Naive thymus-derived CD8-positive, alpha-beta T cell (primary cell): ENCODE measurements at regions not wholly inside any gene's neighbourhood (a gene's known extent, or its start where the extent isn't known, plus 50 kb on each side); places are given as distances from the start of the nearest gene placed in this dataset.

Experiments
- ATAC-seq, 2 donors: fragments of 150-1000 bp; cut with Tn5 transposase in 1 of 2; sonication (Bioruptor Pico), chemical (Tn5 transposase) in 1 of 2; 1 replicate in 1 of 2; 2 replicates in 1 of 2; pipeline ENCODE4 v1.10.0; 2021; ENCODE audit warnings: mild to moderate bottlenecking in 2 of 2, moderate library complexity in 2 of 2
- POLR2A ChIA-PET: fragments of 350-600 bp; sonication (Branson Sonifier 250); formaldehyde crosslinking; loops from one replicate; lab custom pipeline; 2021; ENCODE audit warnings: antibody characterized with exemption; lab: Charles Lee
- DNase-seq, 10 donors: peaks; one replicate each; pipeline versions ENCODE4 v3.0.0 to v3.0.0-alpha.2; 2020 to 2022
- H3K27ac Mint-ChIP-seq, 10 donors: one replicate each; pipeline ENCODE4 v1.8.0; 2020 to 2022; ENCODE audit warnings: mild to moderate bottlenecking in 10 of 10, mixed read lengths in 10 of 10, moderate library complexity in 4 of 10, inconsistent platforms in 1 of 10
- H3K27me3 Mint-ChIP-seq, 5 donors: one replicate each; pipeline ENCODE4 v1.8.0; 2021 to 2022; ENCODE audit warnings: mixed read lengths in 5 of 5
- H3K36me3 Mint-ChIP-seq, 3 donors: one replicate each; pipeline ENCODE4 v1.8.0; 2020 to 2022; ENCODE audit warnings: mixed read lengths in 3 of 3, mild to moderate bottlenecking in 2 of 3, inconsistent platforms in 1 of 3
- H3K4me1 Mint-ChIP-seq, 4 donors: one replicate each; pipeline ENCODE4 v1.8.0; 2021 to 2022; ENCODE audit warnings: mixed read lengths in 4 of 4
- H3K4me3 Mint-ChIP-seq, 10 donors: one replicate each; pipeline ENCODE4 v1.8.0; 2020 to 2022; ENCODE audit warnings: mild to moderate bottlenecking in 10 of 10, mixed read lengths in 10 of 10, moderate library complexity in 6 of 10, inconsistent platforms in 1 of 10
- H3K9me3 Mint-ChIP-seq, 9 donors: one replicate each; pipeline ENCODE4 v1.8.0; 2020 to 2022; ENCODE audit warnings: mixed read lengths in 9 of 9, mild to moderate bottlenecking in 3 of 9, inconsistent platforms in 1 of 9, moderate library complexity in 1 of 9

DNA sequence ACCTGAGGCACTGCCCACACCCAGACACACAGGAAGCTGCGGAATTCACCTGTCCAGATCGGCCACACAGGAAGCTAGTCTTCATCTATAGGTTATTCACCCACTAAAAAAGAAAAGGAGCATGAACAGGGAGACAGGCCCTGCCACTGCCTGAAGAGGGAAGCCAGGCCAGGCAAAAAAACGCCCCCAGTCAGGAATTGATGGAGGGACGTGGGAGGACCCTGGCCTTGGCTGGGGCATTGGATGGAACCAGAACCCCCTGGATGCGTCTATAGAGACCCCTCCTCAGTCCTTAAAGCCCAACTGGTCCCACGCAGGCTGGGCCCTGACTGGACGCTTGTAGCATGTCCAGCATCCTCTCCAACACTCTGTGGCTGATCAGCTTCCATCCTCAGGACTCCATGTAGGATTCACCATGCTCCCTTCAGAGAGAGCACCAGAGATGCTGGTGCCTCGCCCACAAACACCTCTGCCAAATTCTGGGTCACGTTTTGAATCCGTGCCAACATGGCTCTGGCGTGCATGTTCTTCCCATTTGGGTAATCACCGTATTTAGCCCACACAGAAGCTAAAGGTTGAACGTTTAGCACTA lies 259.3 kb upstream of the TCERG1L start:
- no peak overlapping the region for H3K27ac Mint-ChIP-seq
- no peak overlapping the region for H3K4me3 Mint-ChIP-seq
- no peaks in the 10 kb centered on the region for H3K36me3 Mint-ChIP-seq
- peaks cover 0 to 9% (median 3%) of the 10 kb centered on the region in 9 donors for H3K9me3 Mint-ChIP-seq
- ATAC-seq (no peak), DNase-seq (no peak)
- POLR2A ChIA-PET = no interaction called here
- H3K4me1 Mint-ChIP-seq = no peaks in the 10 kb centered on the region
- H3K27me3 Mint-ChIP-seq = peaks cover 0 to 10% (median 0%) of the 10 kb centered on the region in 5 donors

DNA sequence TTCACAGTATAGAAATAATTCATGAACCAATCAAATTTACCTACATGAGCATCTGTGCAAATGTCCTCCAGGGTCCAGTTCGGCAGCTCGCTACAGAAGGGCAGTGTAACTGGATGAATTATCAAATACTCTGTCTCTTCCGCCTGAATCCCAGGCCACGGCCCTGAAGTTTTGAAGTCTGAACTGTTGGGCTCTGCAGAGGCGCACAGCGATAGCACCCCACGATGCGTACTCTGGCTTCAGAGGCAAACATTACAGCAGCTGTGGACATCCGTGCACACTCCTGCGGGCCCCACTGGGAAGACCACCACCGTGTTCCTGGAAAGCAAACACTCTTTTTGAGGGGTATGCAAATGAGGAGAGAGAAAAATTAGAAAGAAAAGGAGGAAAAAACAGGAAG lies 259.8 kb upstream of the TCERG1L start:
- Mint-ChIP-seq H3K27me3 (peaks cover 0 to 10% (median 0%) of the 10 kb centered on the region in 5 donors), H3K36me3 (no peaks in the 10 kb centered on the region)

DNA sequence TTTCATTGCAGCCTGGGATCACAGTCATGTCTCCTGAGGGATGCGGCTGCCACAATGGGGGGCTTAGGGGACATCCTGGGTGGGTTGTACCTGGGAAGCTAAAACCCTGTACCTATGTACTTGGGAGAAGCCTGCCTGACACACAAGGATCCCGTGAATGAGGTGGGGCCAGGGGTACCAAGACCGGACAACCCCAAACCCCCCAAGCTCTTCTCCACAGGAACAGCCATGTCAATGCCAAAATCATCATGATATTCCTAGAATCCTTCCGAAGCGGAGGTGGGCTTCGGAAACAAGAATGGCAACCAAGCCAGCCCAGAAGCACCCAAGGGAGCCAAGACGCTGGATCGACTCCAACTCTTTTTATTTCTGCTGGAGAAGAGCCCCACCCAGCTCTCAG lies 260.3 kb upstream of the TCERG1L start:
- no peak for ATAC-seq
- H3K4me1 Mint-ChIP-seq = no peaks in the 10 kb centered on the region
- H3K9me3 Mint-ChIP-seq = peaks cover 0 to 2% (median 0%) of the 10 kb centered on the region in 9 donors
- H3K27me3 Mint-ChIP-seq = peaks cover 0 to 10% (median 0%) of the 10 kb centered on the region in 5 donors
- POLR2A ChIA-PET = no interaction called here
- DNase-seq = no peak
- H3K4me3 Mint-ChIP-seq = no peak overlapping the region
- no peaks in the 10 kb centered on the region for H3K36me3 Mint-ChIP-seq
- H3K27ac Mint-ChIP-seq = no peak overlapping the region

More for the DNA sequence above, 259.8 kb upstream of the TCERG1L start:
- no peak for DNase-seq
- POLR2A ChIA-PET = no interaction called here
- Mint-ChIP-seq H3K4me1 (no peaks in the 10 kb centered on the region), H3K9me3 (peaks cover 0 to 3% (median 0%) of the 10 kb centered on the region in 9 donors), H3K27ac (no peak overlapping the region), H3K4me3 (no peak overlapping the region)
- ATAC-seq = no peak

DNA sequence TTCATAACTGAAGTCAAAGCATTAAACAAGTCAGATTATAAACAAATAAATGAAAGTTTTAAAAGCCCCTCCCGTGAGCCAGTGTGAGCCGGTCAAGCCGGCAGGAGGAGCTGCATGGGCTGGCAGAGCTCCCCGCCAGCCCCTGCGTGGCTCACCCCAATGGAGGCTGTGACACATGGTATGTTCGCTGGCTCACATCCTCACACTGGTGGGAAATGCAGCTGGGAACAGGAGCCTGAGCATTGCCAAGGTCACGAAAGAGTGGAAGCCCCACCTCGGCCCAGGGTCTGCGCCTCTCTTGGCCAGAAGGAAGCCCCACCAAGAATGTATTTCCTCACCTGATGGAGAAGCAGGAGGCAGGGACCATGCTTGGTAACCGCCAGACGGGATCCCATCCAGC lies 261.7 kb upstream of the TCERG1L start:
- peaks cover 0 to 4% (median 0%) of the 10 kb centered on the region in 5 donors for H3K27me3 Mint-ChIP-seq
- POLR2A ChIA-PET = no interaction called here
- no peaks in the 10 kb centered on the region for H3K36me3 Mint-ChIP-seq
- H3K4me1 Mint-ChIP-seq = no peaks in the 10 kb centered on the region
- H3K4me3 Mint-ChIP-seq = no peak overlapping the region
- DNase-seq = no peak
- H3K9me3 Mint-ChIP-seq = no peaks in the 10 kb centered on the region
- ATAC-seq = no peak
- H3K27ac Mint-ChIP-seq = no peak overlapping the region

DNA sequence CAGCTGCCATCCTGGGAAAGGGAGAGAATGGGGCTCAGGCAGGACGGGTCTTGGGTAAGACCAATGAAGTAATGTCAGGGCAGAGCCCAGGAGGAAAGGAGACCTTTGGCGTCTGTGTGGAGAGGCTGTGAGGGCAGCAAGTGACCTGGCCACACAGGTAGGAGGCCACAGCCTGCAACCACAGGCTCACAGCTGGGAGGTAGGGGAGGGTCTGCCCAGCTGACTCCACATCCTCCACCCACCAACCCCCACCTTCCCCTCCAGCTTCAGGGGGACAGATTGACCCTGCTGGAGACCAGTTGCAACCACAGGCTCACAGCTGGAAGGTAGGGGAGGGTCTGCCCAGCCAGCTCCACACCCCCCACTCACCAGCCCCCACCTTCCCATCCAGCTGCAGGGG lies 262.2 kb upstream of the TCERG1L start:
- no peaks in the 10 kb centered on the region for H3K36me3 Mint-ChIP-seq
- no peak overlapping the region for H3K27ac Mint-ChIP-seq
- H3K4me1 Mint-ChIP-seq = no peaks in the 10 kb centered on the region
- DNase-seq (no peak), ATAC-seq (no peak)
- H3K27me3 Mint-ChIP-seq = no peaks in the 10 kb centered on the region
- no peaks in the 10 kb centered on the region for H3K9me3 Mint-ChIP-seq
- H3K4me3 Mint-ChIP-seq = no peak overlapping the region
- POLR2A ChIA-PET = no interaction called here

DNA sequence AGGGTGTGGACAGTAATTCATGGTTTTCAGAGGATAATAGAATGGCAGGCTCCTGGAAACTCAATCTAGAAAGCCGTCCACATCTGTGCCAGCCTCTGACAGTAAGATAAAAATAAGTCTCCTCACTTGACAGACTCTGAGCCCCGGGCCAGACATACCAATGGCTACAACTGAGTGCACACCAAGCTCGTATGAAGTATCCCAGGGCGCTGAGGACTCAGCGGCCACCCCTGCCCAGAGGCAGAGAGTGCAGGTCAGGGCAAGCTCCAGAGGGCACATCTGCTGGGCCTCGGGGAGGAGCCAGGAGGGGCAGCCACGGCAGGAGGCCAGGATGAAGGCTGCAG lies 262.8 kb upstream of the TCERG1L start:
- Mint-ChIP-seq H3K4me1 (no peaks in the 10 kb centered on the region), H3K27ac (no peak overlapping the region)
- DNase-seq = no peak

DNA sequence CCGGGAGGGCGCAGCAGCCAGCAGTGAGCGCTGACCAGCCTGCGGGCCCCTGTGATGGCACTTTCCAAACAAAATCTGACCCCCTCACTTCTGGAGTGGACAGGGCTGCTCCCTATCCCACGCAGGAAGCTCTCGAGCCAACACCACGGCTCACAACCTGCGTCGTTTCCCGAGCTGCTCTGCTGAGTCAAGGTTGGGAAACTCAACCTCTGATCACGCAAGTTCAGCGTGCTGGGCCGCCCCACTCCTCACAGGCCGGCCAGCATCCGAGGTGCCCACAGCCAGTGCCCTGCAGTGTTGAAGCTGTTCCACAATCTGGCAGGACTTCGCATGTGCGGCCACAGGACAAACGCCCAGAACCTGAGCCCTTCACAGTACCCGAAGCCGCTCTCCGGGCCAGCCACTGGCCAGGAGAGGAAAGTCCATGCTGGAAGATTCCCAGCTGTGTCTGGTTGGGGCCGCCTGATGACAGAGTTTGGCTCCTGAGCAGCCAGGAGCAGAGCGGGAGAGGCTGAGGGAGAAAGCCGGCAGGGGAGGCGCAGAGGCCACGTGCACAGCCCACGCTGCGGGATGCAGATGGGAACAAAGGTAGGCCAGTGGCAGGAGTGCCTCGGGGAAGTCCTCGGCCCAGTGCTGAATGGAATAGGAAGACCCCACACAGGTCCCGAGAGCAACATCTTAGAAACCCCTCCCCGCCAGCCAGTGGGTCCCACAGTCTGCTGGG lies 263.3 kb upstream of the TCERG1L start:
- no peaks in the 10 kb centered on the region for H3K36me3 Mint-ChIP-seq
- ATAC-seq (no peak), DNase-seq (no peak)
- H3K9me3 Mint-ChIP-seq = no peaks in the 10 kb centered on the region
- H3K4me3 Mint-ChIP-seq = no peak overlapping the region
- no peaks in the 10 kb centered on the region for H3K27me3 Mint-ChIP-seq
- no peaks in the 10 kb centered on the region for H3K4me1 Mint-ChIP-seq
- H3K27ac Mint-ChIP-seq = no peak overlapping the region
- POLR2A ChIA-PET = no interaction called here

More for the DNA sequence above, 262.8 kb upstream of the TCERG1L start:
- POLR2A ChIA-PET = no interaction called here
- Mint-ChIP-seq H3K9me3 (no peaks in the 10 kb centered on the region), H3K4me3 (no peak overlapping the region), H3K36me3 (no peaks in the 10 kb centered on the region), H3K27me3 (no peaks in the 10 kb centered on the region)
- no peak for ATAC-seq

DNA sequence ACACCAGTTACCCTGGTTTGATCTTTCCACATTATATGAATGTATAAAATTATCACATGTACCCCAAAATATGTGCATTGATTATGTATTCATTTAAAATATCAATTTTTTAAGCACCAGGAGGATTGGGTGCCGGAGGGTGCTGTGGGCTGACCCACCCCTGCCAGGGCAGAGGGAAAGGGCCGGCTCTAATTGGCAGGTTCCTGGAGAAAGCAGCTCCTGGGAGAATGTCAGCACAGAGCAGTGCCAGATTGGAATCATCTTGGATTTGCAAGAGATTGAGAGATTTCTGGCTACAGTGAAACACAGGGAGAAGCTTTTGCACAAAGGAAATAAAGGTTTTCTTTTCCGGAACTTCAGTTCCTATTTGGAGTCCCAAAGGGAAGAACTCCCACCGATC lies 264.4 kb upstream of the TCERG1L start:
- POLR2A ChIA-PET = no interaction called here
- Mint-ChIP-seq H3K36me3 (no peaks in the 10 kb centered on the region), H3K27me3 (no peaks in the 10 kb centered on the region), H3K4me1 (no peaks in the 10 kb centered on the region), H3K9me3 (no peaks in the 10 kb centered on the region), H3K4me3 (no peak overlapping the region), H3K27ac (no peak overlapping the region)
- DNase-seq = no peak
- no peak for ATAC-seq

DNA sequence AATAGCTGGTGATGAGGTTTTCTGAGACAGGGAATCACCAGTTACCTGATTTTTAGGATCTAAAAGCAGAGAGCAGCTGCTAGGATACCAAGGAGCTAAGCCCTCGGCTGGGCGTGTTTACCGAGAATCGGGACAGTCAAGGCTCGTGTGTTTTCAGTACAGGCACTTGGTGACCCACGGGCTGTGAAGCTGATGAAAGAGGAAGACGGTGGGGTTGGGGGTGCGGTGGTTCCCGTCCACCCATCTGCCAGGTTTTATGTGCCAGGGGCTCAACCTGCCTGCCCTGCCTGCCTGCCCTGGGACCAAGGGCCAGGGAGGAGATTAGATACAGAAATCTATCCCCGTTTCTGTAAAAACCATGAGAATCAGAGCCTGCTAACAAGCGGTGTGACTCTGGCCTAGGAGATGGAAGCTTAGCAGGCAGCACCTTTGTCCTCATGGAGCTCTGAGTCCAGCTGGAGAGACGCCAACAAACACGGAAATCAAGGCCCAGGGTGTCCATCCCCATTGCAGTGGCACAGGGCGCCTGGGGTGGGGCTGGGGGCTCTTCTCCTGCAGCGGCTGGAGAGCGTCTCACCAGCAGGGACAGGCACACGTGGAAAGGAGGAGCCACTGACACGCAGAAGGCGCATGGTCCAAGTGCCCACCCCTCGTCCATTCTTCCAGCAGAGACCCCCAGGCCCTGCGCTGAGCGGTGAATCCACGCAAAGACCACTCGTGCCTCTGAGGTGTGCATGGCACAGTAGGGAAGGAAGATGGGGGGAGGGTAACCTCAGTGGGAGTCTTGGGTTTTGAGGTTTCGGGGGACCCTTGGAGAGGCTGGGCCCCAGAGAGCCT lies 265.0 kb upstream of the TCERG1L start:
- H3K36me3 Mint-ChIP-seq = no peaks in the 10 kb centered on the region
- POLR2A ChIA-PET = no interaction called here
- H3K27ac Mint-ChIP-seq = no peak overlapping the region
- H3K4me3 Mint-ChIP-seq = no peak overlapping the region
- H3K27me3 Mint-ChIP-seq = no peaks in the 10 kb centered on the region
- H3K9me3 Mint-ChIP-seq = no peaks in the 10 kb centered on the region
- ATAC-seq (no peak), DNase-seq (no peak)
- no peaks in the 10 kb centered on the region for H3K4me1 Mint-ChIP-seq

DNA sequence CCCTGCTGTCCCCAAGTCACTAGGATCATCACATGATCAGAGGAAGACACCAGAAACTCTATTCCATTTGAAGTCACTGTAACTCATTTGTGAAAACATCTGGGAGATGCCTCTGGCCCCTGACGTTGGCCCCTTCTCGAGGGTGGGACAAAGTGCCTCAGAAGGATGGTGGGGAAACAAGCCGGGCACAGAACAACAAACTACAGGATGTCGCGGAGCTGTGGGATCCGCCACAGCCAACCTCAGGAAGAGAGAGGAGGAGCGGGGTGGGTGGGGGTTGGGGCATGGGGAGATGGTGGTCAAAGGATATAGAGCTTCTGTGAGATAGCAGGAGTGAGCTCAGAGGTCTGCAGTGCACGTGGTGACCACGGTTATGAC lies 265.6 kb upstream of the TCERG1L start:
- H3K9me3 Mint-ChIP-seq = no peaks in the 10 kb centered on the region
- ATAC-seq = no peak
- POLR2A ChIA-PET = no interaction called here
- no peaks in the 10 kb centered on the region for H3K27me3 Mint-ChIP-seq
- no peak overlapping the region for H3K4me3 Mint-ChIP-seq
- H3K4me1 Mint-ChIP-seq = no peaks in the 10 kb centered on the region
- no peak for DNase-seq
- H3K27ac Mint-ChIP-seq = no peak overlapping the region
- H3K36me3 Mint-ChIP-seq = no peaks in the 10 kb centered on the region

DNA sequence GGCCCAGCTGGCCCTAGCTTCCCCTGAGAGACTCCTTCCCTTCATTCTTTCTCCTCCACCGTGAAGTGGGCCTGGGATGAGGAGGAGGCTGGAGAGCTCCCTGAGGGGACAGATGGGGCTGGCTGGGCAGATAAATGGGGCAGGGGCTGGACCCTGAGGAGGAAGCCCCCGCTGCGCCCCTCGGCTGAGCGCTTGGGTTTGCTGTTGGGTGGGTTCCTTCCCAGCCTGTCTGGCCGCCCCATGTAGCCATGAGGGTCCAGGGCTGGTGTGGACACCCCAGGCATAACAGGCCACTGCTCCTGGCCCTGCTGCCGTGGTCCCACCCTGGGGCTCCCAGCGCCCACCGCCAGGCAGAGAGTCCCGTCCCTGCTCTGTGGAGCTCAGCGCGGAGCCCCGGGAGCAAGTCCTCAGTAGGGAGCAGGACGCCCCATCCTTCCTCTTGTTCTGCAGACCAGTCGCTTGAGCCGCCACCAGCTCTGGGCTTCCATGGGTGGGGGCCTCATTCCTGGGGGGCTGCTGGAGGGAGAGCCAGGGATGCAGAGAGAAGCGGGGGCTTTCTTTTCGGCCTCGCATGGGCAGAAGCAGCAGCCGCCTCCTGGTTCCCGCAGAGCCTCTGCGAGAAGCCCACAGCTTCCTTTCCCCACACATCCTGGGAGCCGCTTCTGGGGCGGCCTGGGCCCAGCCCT lies 266.4 kb upstream of the TCERG1L start:
- POLR2A ChIA-PET = no interaction called here
- no peak for DNase-seq
- Mint-ChIP-seq H3K4me1 (no peaks in the 10 kb centered on the region), H3K27me3 (peaks cover 0 to 2% (median 0%) of the 10 kb centered on the region in 5 donors), H3K27ac (no peak overlapping the region), H3K36me3 (no peaks in the 10 kb centered on the region), H3K9me3 (no peaks in the 10 kb centered on the region), H3K4me3 (no peak overlapping the region)
- ATAC-seq = no peak

DNA sequence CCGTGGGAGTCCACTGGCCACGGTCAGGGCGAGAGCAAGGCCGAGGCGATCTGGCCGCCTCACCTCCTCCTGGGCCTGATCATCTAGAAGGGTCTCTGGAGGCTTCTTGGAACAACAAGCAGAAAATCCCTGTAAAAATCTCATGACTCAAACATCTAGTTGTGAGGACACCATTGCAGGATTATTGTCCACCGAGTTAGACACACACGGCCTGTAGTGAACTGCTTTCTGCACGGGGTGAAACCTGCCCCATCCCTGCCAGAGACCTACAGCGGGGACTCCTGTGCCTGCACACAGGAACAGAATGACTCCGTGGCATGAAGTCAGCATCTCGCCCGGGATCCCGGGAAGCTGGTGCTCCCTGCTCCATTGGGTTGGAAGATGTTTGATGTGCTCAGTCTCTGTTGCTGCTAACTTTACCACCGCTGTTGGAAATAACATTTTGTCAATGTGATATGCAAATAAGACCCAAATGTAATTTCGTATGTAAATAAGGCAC lies 267.0 kb upstream of the TCERG1L start:
- no peak overlapping the region for H3K4me3 Mint-ChIP-seq
- DNase-seq (no peak), ATAC-seq (no peak)
- H3K27ac Mint-ChIP-seq = no peak overlapping the region
- peaks cover 0 to 2% (median 0%) of the 10 kb centered on the region in 5 donors for H3K27me3 Mint-ChIP-seq
- POLR2A ChIA-PET = no interaction called here
- H3K4me1 Mint-ChIP-seq = no peaks in the 10 kb centered on the region
- no peaks in the 10 kb centered on the region for H3K36me3 Mint-ChIP-seq
- H3K9me3 Mint-ChIP-seq = no peaks in the 10 kb centered on the region
